ENCODE measurements at regions not wholly inside any gene's neighbourhood (a gene's known extent, or its start where the extent isn't known, plus 50 kb on each side); places are given as distances from the start of the nearest gene placed in this dataset.

GRCh38 chr5:77844623-77845323 lies 68.6 kb upstream of the TBCA start:
- DNase-seq (ENCODE audit: low spot score), result no peak

- peak; percentile 10 for DNase-seq (ENCODE audit: low spot score)
These were observed 68.2 kb upstream of the TBCA start for GRCh38 chr5:77844373-77844622.

GRCh38 chr5:77843570-77844372 lies 67.6 kb upstream of the TBCA start:
- no peak for DNase-seq (ENCODE audit: low spot score)

- no peak for DNase-seq (ENCODE audit: low spot score)
These were observed 66.1 kb upstream of the TBCA start for GRCh38 chr5:77842243-77842642.

GRCh38 chr5:77841616-77842015 lies 65.5 kb upstream of the TBCA start:
- DNase-seq (ENCODE audit: low spot score), result no peak

GRCh38 chr5:77840930-77841329 lies 64.8 kb upstream of the TBCA start:
- DNase-seq (ENCODE audit: low spot score), result no peak

GRCh38 chr5:77839691-77840090 lies 63.6 kb upstream of the TBCA start:
- DNase-seq (ENCODE audit: low spot score), result no peak

- DNase-seq (ENCODE audit: low spot score), result no peak
These were observed 56.8 kb upstream of the TBCA start for GRCh38 chr5:77832938-77833337.

- DNase-seq (ENCODE audit: low spot score), result no peak
These were observed 56.1 kb upstream of the TBCA start for GRCh38 chr5:77832166-77832770.

GRCh38 chr5:77828445-77828844 lies 52.3 kb upstream of the TBCA start:
- DNase-seq (ENCODE audit: low spot score), result no peak

All from kidney capillary endothelial cell (primary cell).